B cell (primary cell): ENCODE measurements at regions not wholly inside any gene's neighbourhood (a gene's known extent, or its start where the extent isn't known, plus 50 kb on each side); places are given as distances from the start of the nearest gene placed in this dataset.

Source experiments
- EZH2 ChIP-seq: IDR thresholded peaks from 2 replicates; pipeline ENCODE4 v1.6.1; 2012; ENCODE audit warnings: borderline replicate concordance, low read depth, mild to moderate bottlenecking, moderate library complexity, low read length; ENCODE audit not compliant: insufficient read depth, poor library complexity, severe bottlenecking
- TF ChIP-seq, protein P1 (sequence below): fragments of 200-600 bp; IDR thresholded peaks from one replicate; pipeline ENCODE4 v1.8.0; 2022; ENCODE audit warnings: antibody characterized with exemption, mild to moderate bottlenecking

DNA sequence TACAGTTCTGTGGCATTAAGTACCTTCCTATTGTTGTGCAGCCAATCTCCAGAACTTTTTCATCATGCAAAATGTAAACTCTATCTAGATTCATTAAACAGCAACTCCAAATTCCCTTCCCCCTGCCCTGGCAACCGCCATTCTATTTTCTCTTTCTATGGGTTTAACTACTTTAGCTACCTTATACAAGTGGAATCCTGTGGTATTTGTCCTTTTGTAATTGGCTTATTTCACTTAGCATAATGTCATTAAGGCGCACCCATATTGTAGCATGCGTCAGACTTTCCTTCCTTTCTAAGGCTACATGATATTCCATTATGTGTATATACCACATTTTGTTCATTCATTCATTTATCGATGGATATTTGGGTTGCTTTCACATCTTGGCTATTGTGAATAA is 142.4 kb downstream of the CAAP1 start:
- TF ChIP-seq, protein P1, sequence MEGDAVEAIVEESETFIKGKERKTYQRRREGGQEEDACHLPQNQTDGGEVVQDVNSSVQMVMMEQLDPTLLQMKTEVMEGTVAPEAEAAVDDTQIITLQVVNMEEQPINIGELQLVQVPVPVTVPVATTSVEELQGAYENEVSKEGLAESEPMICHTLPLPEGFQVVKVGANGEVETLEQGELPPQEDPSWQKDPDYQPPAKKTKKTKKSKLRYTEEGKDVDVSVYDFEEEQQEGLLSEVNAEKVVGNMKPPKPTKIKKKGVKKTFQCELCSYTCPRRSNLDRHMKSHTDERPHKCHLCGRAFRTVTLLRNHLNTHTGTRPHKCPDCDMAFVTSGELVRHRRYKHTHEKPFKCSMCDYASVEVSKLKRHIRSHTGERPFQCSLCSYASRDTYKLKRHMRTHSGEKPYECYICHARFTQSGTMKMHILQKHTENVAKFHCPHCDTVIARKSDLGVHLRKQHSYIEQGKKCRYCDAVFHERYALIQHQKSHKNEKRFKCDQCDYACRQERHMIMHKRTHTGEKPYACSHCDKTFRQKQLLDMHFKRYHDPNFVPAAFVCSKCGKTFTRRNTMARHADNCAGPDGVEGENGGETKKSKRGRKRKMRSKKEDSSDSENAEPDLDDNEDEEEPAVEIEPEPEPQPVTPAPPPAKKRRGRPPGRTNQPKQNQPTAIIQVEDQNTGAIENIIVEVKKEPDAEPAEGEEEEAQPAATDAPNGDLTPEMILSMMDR: no peak
- no peak for TF ChIP-seq EZH2
